ENCODE measurements at regions not wholly inside any gene's neighbourhood (a gene's known extent, or its start where the extent isn't known, plus 50 kb on each side); places are given as distances from the start of the nearest gene placed in this dataset.

DNA sequence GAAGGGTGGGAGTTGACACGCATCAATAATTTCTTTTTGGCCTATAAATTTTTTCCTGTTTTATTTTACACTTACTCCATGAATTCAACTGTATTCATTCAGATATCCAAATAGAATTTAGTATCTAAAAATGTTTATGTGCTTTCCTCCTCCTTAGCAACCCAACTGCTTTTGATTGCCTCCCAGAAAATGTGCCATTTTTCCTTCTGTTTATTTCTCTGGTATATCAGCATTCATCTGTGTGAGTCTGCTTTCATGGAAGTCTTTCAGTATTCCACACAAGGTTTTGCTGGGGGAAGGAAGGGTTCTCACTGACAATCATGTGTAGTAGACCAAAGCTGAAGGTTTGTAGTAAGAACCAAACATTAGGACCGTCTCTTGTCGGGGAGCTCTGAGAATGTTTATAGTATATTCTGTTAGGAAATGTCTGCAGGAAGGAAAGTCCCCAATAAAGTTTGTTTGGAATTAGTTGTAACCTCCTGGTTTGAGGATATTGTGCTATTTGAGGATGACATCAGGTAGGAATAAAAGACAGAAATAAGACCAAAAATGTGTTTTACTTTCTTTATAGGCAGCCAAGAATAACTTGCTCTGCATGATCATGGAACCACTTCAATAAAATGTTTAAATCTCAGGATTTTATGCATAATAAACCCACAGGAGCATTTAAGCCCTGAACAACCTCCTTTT is 673.6 kb upstream of the INTU start:
- Histone ChIP-seq H3K27me3 (replicated peaks; ENCODE audit: control insufficient read depth, insufficient read depth, low read length) (no peaks in the 10 kb centered on the region), H3K4me3 (ENCODE audit: low read length) (no peak overlapping the region), H3K9me3 (ENCODE audit: control insufficient read depth, low read length) (no peaks in the 10 kb centered on the region), H3K4me1 (ENCODE audit: control insufficient read depth, insufficient read depth, low read length) (peaks cover 11% of the 10 kb centered on the region), H3K36me3 (ENCODE audit: control insufficient read depth, insufficient read depth, low read length, severe bottlenecking) (no peaks in the 10 kb centered on the region), H3K9ac (ENCODE audit: low read length) (no peak overlapping the region)
- no peak for DNase-seq (ENCODE audit: low read depth)

DNA sequence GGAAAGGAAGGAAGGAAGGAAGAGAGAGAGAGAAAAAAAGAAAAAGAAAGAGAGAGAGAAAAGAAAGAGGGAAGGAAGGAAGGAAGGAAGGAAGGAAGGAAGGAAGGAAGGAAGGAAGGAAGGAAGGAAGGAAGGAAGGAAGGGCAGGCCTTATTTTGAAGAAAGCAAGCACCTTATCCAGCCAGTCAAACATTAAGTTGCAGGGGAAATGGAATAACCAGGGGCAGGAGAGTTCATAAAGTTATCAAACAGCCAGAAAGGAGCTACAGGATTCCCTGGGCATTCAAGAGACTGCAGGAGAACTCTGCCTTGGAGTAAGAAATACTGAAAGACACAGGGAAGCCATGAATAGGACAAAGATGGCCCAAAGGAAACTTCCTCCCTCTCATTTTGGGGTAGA is 672.0 kb upstream of the INTU start:
- DNase-seq (ENCODE audit: low read depth), result no peak
- peaks cover 11% of the 10 kb centered on the region for H3K4me1 ChIP-seq (ENCODE audit: control insufficient read depth, insufficient read depth, low read length)
- H3K4me3 ChIP-seq (ENCODE audit: low read length), result no peak overlapping the region
- H3K36me3 ChIP-seq (ENCODE audit: control insufficient read depth, insufficient read depth, low read length, severe bottlenecking), result no peaks in the 10 kb centered on the region
- no peaks in the 10 kb centered on the region for H3K27me3 ChIP-seq (replicated peaks; ENCODE audit: control insufficient read depth, insufficient read depth, low read length)
- no peaks in the 10 kb centered on the region for H3K9me3 ChIP-seq (ENCODE audit: control insufficient read depth, low read length)
- H3K9ac ChIP-seq (ENCODE audit: low read length), result no peak overlapping the region

- no peak overlapping the region for H3K9ac ChIP-seq (ENCODE audit: low read length)
- no peaks in the 10 kb centered on the region for H3K27me3 ChIP-seq (replicated peaks; ENCODE audit: control insufficient read depth, insufficient read depth, low read length)
Observed at GRCh38 chr4:126961661-126962060, 671.1 kb upstream of the INTU start.

GRCh38 chr4:126965877-126966276 is 666.9 kb upstream of the INTU start:
- Histone ChIP-seq H3K9me3 (ENCODE audit: control insufficient read depth, low read length) (no peaks in the 10 kb centered on the region), H3K4me3 (ENCODE audit: low read length) (no peak overlapping the region), H3K9ac (ENCODE audit: low read length) (no peak overlapping the region), H3K4me1 (ENCODE audit: control insufficient read depth, insufficient read depth, low read length) (peaks cover 5% of the 10 kb centered on the region), H3K36me3 (ENCODE audit: control insufficient read depth, insufficient read depth, low read length, severe bottlenecking) (no peaks in the 10 kb centered on the region), H3K27me3 (replicated peaks; ENCODE audit: control insufficient read depth, insufficient read depth, low read length) (no peaks in the 10 kb centered on the region)
- no peak for DNase-seq (ENCODE audit: low read depth)

More at GRCh38 chr4:126961661-126962060, 671.1 kb upstream of the INTU start:
- no peaks in the 10 kb centered on the region for H3K36me3 ChIP-seq (ENCODE audit: control insufficient read depth, insufficient read depth, low read length, severe bottlenecking)
- H3K9me3 ChIP-seq (ENCODE audit: control insufficient read depth, low read length), result no peaks in the 10 kb centered on the region
- H3K4me3 ChIP-seq (ENCODE audit: low read length), result no peak overlapping the region
- DNase-seq (ENCODE audit: low read depth), result no peak
- H3K4me1 ChIP-seq (ENCODE audit: control insufficient read depth, insufficient read depth, low read length), result peaks cover 11% of the 10 kb centered on the region

- Histone ChIP-seq H3K9me3 (ENCODE audit: control insufficient read depth, low read length) (no peaks in the 10 kb centered on the region), H3K9ac (ENCODE audit: low read length) (no peak overlapping the region), H3K4me3 (ENCODE audit: low read length) (no peak overlapping the region), H3K4me1 (ENCODE audit: control insufficient read depth, insufficient read depth, low read length) (peaks cover 18% of the 10 kb centered on the region), H3K27me3 (replicated peaks; ENCODE audit: control insufficient read depth, insufficient read depth, low read length) (no peaks in the 10 kb centered on the region), H3K36me3 (ENCODE audit: control insufficient read depth, insufficient read depth, low read length, severe bottlenecking) (no peaks in the 10 kb centered on the region)
- DNase-seq (ENCODE audit: low read depth), result no peak
Observed at GRCh38 chr4:126969360-126970235, 663.2 kb upstream of the INTU start.

DNA sequence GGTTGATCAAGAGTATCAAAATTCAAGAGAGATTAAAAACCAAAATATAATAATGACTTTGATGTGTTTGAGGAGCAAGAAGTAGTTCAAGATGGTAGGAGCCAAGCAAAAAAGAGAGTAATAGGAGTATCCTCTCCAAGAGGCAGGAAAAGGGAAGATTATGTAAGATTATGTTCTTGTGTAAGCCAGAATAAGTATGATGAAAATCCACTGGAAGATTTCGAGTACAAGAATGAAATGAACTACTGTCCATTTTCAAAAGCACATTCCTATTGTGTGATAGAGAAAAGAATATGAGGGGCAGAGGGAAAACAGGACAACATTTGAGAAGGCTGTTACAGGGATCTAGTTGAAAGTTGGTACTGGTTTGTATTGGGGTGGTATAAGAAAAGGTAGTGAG is 659.6 kb upstream of the INTU start:
- no peak overlapping the region for H3K4me3 ChIP-seq (ENCODE audit: low read length)
- H3K4me1 ChIP-seq (ENCODE audit: control insufficient read depth, insufficient read depth, low read length), result peaks cover 33% of the 10 kb centered on the region
- DNase-seq (ENCODE audit: low read depth), result peak; percentile 14
- no peaks in the 10 kb centered on the region for H3K36me3 ChIP-seq (ENCODE audit: control insufficient read depth, insufficient read depth, low read length, severe bottlenecking)
- H3K9me3 ChIP-seq (ENCODE audit: control insufficient read depth, low read length), result no peaks in the 10 kb centered on the region
- H3K9ac ChIP-seq (ENCODE audit: low read length), result peak overlapping the region; percentile 12
- no peaks in the 10 kb centered on the region for H3K27me3 ChIP-seq (replicated peaks; ENCODE audit: control insufficient read depth, insufficient read depth, low read length)

GRCh38 chr4:126976850-126977632 is 655.7 kb upstream of the INTU start:
- peak overlapping the region; percentile 29 for H3K4me3 ChIP-seq (ENCODE audit: low read length)
- H3K27me3 ChIP-seq (replicated peaks; ENCODE audit: control insufficient read depth, insufficient read depth, low read length), result no peaks in the 10 kb centered on the region
- peaks cover 29% of the 10 kb centered on the region for H3K4me1 ChIP-seq (ENCODE audit: control insufficient read depth, insufficient read depth, low read length)
- H3K36me3 ChIP-seq (ENCODE audit: control insufficient read depth, insufficient read depth, low read length, severe bottlenecking), result no peaks in the 10 kb centered on the region
- no peaks in the 10 kb centered on the region for H3K9me3 ChIP-seq (ENCODE audit: control insufficient read depth, low read length)
- H3K9ac ChIP-seq (ENCODE audit: low read length), result peak overlapping the region; percentile 70
- DNase-seq (ENCODE audit: low read depth), result peak; percentile 45

- DNase-seq (ENCODE audit: low read depth), result no peak
- Histone ChIP-seq H3K4me1 (ENCODE audit: control insufficient read depth, insufficient read depth, low read length) (no peaks in the 10 kb centered on the region), H3K27me3 (replicated peaks; ENCODE audit: control insufficient read depth, insufficient read depth, low read length) (no peaks in the 10 kb centered on the region), H3K36me3 (ENCODE audit: control insufficient read depth, insufficient read depth, low read length, severe bottlenecking) (no peaks in the 10 kb centered on the region), H3K9me3 (ENCODE audit: control insufficient read depth, low read length) (peaks cover 17% of the 10 kb centered on the region), H3K4me3 (ENCODE audit: low read length) (no peak overlapping the region), H3K9ac (ENCODE audit: low read length) (no peak overlapping the region)
Observed at GRCh38 chr4:126986005-126986404, 646.8 kb upstream of the INTU start.

DNA sequence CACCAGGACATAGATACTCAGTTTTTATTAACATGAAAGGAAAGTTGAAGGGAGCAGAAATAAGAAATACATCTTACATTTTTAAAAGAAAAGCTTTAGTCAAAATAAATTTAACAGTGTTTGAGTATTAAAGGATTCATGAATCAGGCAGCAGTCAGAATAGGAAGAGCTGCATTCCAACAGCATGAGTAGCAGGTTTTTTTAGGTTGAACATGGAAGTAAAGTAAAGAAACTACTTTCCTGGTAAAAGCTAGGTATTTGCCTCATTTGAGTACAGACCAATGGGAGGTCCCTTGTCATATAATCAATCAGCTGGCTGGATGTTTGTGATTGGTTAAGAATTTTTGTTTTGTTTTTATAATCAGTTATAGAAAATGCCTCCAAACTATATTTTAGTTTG is 645.9 kb upstream of the INTU start:
- Histone ChIP-seq H3K4me3 (ENCODE audit: low read length) (no peak overlapping the region), H3K27me3 (replicated peaks; ENCODE audit: control insufficient read depth, insufficient read depth, low read length) (no peaks in the 10 kb centered on the region), H3K4me1 (ENCODE audit: control insufficient read depth, insufficient read depth, low read length) (no peaks in the 10 kb centered on the region), H3K36me3 (ENCODE audit: control insufficient read depth, insufficient read depth, low read length, severe bottlenecking) (no peaks in the 10 kb centered on the region), H3K9ac (ENCODE audit: low read length) (no peak overlapping the region), H3K9me3 (ENCODE audit: control insufficient read depth, low read length) (peaks cover 17% of the 10 kb centered on the region)
- peak; percentile 15 for DNase-seq (ENCODE audit: low read depth)

DNA sequence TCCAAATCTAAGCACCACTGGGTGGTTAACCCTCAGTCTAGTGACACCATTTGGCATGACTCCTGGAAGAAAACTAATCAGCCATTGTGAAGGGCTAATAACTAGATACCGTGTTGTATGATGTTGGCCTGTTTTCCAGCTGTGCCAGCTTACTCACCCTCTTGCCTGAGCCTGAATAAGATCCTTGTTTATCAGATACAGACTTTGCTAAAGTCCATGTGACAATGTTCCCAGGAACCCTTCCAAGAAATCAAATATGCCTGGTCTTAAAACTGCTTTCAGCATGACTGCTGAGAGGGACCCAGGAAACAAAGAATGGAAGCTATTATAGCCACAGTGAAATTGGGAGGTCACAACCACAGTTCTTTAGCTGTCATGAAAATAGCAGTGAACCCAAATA is 640.8 kb upstream of the INTU start:
- H3K27me3 ChIP-seq (replicated peaks; ENCODE audit: control insufficient read depth, insufficient read depth, low read length), result no peaks in the 10 kb centered on the region
- no peaks in the 10 kb centered on the region for H3K9me3 ChIP-seq (ENCODE audit: control insufficient read depth, low read length)
- DNase-seq (ENCODE audit: low read depth), result peak; percentile 55
- H3K4me3 ChIP-seq (ENCODE audit: low read length), result no peak overlapping the region
- H3K36me3 ChIP-seq (ENCODE audit: control insufficient read depth, insufficient read depth, low read length, severe bottlenecking), result no peaks in the 10 kb centered on the region
- no peaks in the 10 kb centered on the region for H3K4me1 ChIP-seq (ENCODE audit: control insufficient read depth, insufficient read depth, low read length)
- no peak overlapping the region for H3K9ac ChIP-seq (ENCODE audit: low read length)

DNA sequence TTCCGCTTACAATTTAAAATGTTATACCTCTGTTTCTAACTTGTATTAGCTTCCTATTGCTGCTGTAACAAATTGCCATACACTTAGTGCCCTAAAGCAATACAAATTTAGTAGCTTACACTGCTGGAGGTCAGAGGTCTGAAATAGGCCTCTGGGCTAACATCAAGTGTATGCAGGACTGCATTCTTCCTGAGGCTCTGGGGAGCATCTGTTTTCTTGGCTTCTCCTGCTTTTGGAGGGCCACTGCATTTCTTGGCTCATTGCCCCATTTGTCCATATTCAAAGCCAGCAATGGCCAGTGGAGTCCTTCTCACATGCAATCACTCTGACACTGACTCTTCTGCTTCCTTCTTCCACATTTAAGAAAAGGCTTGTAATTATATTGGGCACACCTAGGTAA is 639.8 kb upstream of the INTU start:
- Histone ChIP-seq H3K9me3 (ENCODE audit: control insufficient read depth, low read length) (no peaks in the 10 kb centered on the region), H3K4me1 (ENCODE audit: control insufficient read depth, insufficient read depth, low read length) (no peaks in the 10 kb centered on the region), H3K36me3 (ENCODE audit: control insufficient read depth, insufficient read depth, low read length, severe bottlenecking) (no peaks in the 10 kb centered on the region), H3K9ac (ENCODE audit: low read length) (no peak overlapping the region), H3K4me3 (ENCODE audit: low read length) (no peak overlapping the region), H3K27me3 (replicated peaks; ENCODE audit: control insufficient read depth, insufficient read depth, low read length) (no peaks in the 10 kb centered on the region)
- no peak for DNase-seq (ENCODE audit: low read depth)

Data from adipocyte (in vitro differentiated cells).